HepG2 (cell line): ENCODE measurements at regions not wholly inside any gene's neighbourhood (a gene's known extent, or its start where the extent isn't known, plus 50 kb on each side); places are given as distances from the start of the nearest gene placed in this dataset.

Source experiments
- ATAC-seq: fragments of 200-7000 bp; cut with Tn5 transposase; 3 replicates; pipeline ENCODE4 v1.9.1; 2020; ENCODE audit warnings: mild to moderate bottlenecking, moderate library complexity
- BruUV-seq: library from RNA; stranded (reverse); fragments of 400-500 nt; replicated peaks from 2 replicates; lab custom pipeline; 2021; lab: Mats Ljungman, UMichigan
- CTCF ChIA-PET: fragments of 300-600 bp; formaldehyde crosslinking; extraction: SDS; loops from one replicate; lab custom pipeline; 2021; ENCODE audit warnings: low total read pairs, inconsistent platforms, low intra/inter-chr PET ratio; lab: Yijun Ruan, JAX
- POLR2A ChIA-PET: fragments of 350-600 bp; sonication (Branson Sonifier 250); formaldehyde crosslinking; loops from one replicate; lab custom pipeline; 2020; ENCODE audit warnings: antibody characterized with exemption, inconsistent platforms; lab: Yijun Ruan, JAX
- DNase-seq: peaks from one replicate; pipeline ENCODE4 v3.0.0-alpha.2; 2015; ENCODE audit warnings: low spot score
- FAIRE-seq: peaks from 3 replicates; lab custom pipeline; 2011; peaks lifted over from hg19 to GRCh38; lab: Jason Lieb, UNC
- H2AFZ ChIP-seq: one replicate; pipeline ENCODE4 v1.6.1; 2011; ENCODE audit warnings: low read length, inconsistent platforms
- H3K27ac ChIP-seq: fragments of 300-600 bp; 3 replicates; pipeline ENCODE4 v1.8.0; 2011; ENCODE audit warnings: mixed run types, mild to moderate bottlenecking, mixed read lengths, low read length, inconsistent platforms; ENCODE audit not compliant: insufficient read depth; ENCODE audit errors: extremely low read length
- H3K27me3 ChIP-seq, 2 experiments: fragments of 200-600 bp in 1 of 2; 2 replicates in 1 of 2; 3 replicates in 1 of 2; pipeline versions ENCODE4 v1.6.0 to v1.8.0; 2011; ENCODE audit warnings: low read length in 2 of 2, mild to moderate bottlenecking in 2 of 2, moderate library complexity in 2 of 2, inconsistent platforms in 1 of 2; ENCODE audit not compliant: insufficient read depth in 2 of 2, control insufficient read depth in 1 of 2
- H3K36me3 ChIP-seq, 2 experiments: fragments of 200-600 bp in 1 of 2; replicated peaks in 1 of 2; 2 replicates in 1 of 2; 3 replicates in 1 of 2; pipeline versions ENCODE4 v1.5.1 to v1.8.0; 2011; ENCODE audit warnings: low read length in 2 of 2, inconsistent platforms in 1 of 2; ENCODE audit not compliant: insufficient read depth in 2 of 2, control insufficient read depth in 1 of 2
- H3K4me1 ChIP-seq: 2 replicates; pipeline ENCODE4 v1.5.1; 2012; ENCODE audit warnings: low read length, inconsistent platforms; ENCODE audit not compliant: insufficient read depth
- H3K4me2 ChIP-seq: 2 replicates; pipeline ENCODE4 v1.6.0; 2011; ENCODE audit warnings: low read depth, low read length, inconsistent platforms
- H3K4me3 ChIP-seq, 3 experiments: fragments of 200-600 bp in 1 of 3; sonication (generic), shearing (Covaris generic) in 1 of 3; replicated peaks in 1 of 3; 2 replicates each; pipeline ENCODE4 v1.5.1; 2011 to 2016; ENCODE audit warnings: low read length in 3 of 3, inconsistent platforms in 2 of 3, low read depth in 2 of 3, mild to moderate bottlenecking in 2 of 3, control low read depth in 1 of 3, mixed read lengths in 1 of 3; ENCODE audit not compliant: insufficient read depth in 1 of 3
- H3K79me2 ChIP-seq: one replicate; pipeline ENCODE4 v1.6.1; 2011; ENCODE audit warnings: low read length, inconsistent platforms; ENCODE audit not compliant: insufficient read depth
- H3K9ac ChIP-seq: 2 replicates; pipeline ENCODE4 v1.6.0; 2011; ENCODE audit warnings: mild to moderate bottlenecking, low read depth, low read length, inconsistent platforms; ENCODE audit not compliant: insufficient read depth
- H3K9me3 ChIP-seq: 2 replicates; pipeline ENCODE4 v1.5.1; 2012; ENCODE audit warnings: mild to moderate bottlenecking, low read length
- H4K20me1 ChIP-seq: 2 replicates; pipeline ENCODE4 v1.6.0; 2011; ENCODE audit warnings: inconsistent platforms, mild to moderate bottlenecking, low read length, moderate library complexity; ENCODE audit not compliant: insufficient read depth
- BORCS8-MEF2B ChIP-seq: sonication (generic); formaldehyde crosslinking; IDR thresholded peaks from 2 replicates; pipeline ENCODE4 v1.8.0; 2022; ENCODE audit warnings: mild to moderate bottlenecking, missing genetic modification reagents
- CEBPG ChIP-seq: IDR thresholded peaks from 2 replicates; pipeline ENCODE4 v1.6.1; 2016
- IRX3 ChIP-seq: sonication (generic); formaldehyde crosslinking; IDR thresholded peaks from 2 replicates; pipeline ENCODE4 v1.8.1; 2023; ENCODE audit warnings: mild to moderate bottlenecking, low read depth, missing genetic modification reagents, borderline replicate concordance
- KMT2B ChIP-seq: IDR thresholded peaks from 2 replicates; pipeline ENCODE4 v1.6.1; 2016; ENCODE audit warnings: missing genetic modification reagents, missing compliant biosample characterization
- PLSCR1 ChIP-seq: sonication (generic); formaldehyde crosslinking; IDR thresholded peaks from 2 replicates; pipeline ENCODE4 v1.5.0; 2020; ENCODE audit warnings: missing genetic modification reagents, mild to moderate bottlenecking, borderline replicate concordance
- RXRA ChIP-seq: sonication (generic); formaldehyde crosslinking; IDR thresholded peaks from 2 replicates; pipeline ENCODE4 v1.5.1; 2020; ENCODE audit warnings: missing genetic modification reagents
- TCF12 ChIP-seq, 2 experiments: fragments of 450-650 bp in 1 of 2; sonication (generic) in 1 of 2; formaldehyde crosslinking in 1 of 2; IDR thresholded peaks; 2 replicates each; pipeline versions ENCODE4 v1.6.1 to v1.8.0; 2017 to 2022; ENCODE audit warnings: antibody characterized with exemption in 1 of 2, mild to moderate bottlenecking in 1 of 2, missing genetic modification reagents in 1 of 2, moderate library complexity in 1 of 2
- TEAD2 ChIP-seq: sonication (generic); formaldehyde crosslinking; IDR thresholded peaks from 2 replicates; pipeline ENCODE4 v1.9.0; 2021; ENCODE audit warnings: missing genetic modification reagents
- ZFP41 ChIP-seq: sonication (generic); formaldehyde crosslinking; IDR thresholded peaks from 2 replicates; pipeline ENCODE4 v1.4.0; 2020; ENCODE audit warnings: mild to moderate bottlenecking, missing genetic modification reagents, borderline replicate concordance
- ZNF292 ChIP-seq: sonication (generic); formaldehyde crosslinking; IDR thresholded peaks from 2 replicates; pipeline ENCODE4 v1.8.1; 2022; ENCODE audit warnings: mild to moderate bottlenecking, low read depth, missing genetic modification reagents, borderline replicate concordance
- ZNF569 ChIP-seq: sonication (generic); formaldehyde crosslinking; IDR thresholded peaks from 2 replicates; pipeline ENCODE4 v1.5.0; 2020; ENCODE audit warnings: mild to moderate bottlenecking, missing genetic modification reagents, moderate library complexity, borderline replicate concordance
- in situ Hi-C: cut with HindIII; loops from 2 replicates; pipeline ENCODE4 v1.10.0; 2017; ENCODE audit warnings: low pct_unique_long_range_greater_than_20kb; ENCODE audit not compliant: extremely low pct_ligation_motif_present
- intact Hi-C: fragments of 100-400 bp; cut with micrococcal nuclease; formaldehyde crosslinking; loops from one replicate; pipeline ENCODE4 v1.10.0; 2022; ENCODE audit not compliant: unreplicated experiment
- TF ChIP-seq, protein P1 (sequence below): sonication (generic); formaldehyde crosslinking; IDR thresholded peaks from 2 replicates; pipeline ENCODE4 v1.5.0; 2020; ENCODE audit warnings: missing genetic modification reagents, mild to moderate bottlenecking, borderline replicate concordance
- TF ChIP-seq, protein P2 (sequence below): sonication (generic); formaldehyde crosslinking; IDR thresholded peaks from 2 replicates; pipeline ENCODE4 v1.4.0; 2020; ENCODE audit warnings: missing genetic modification reagents, borderline replicate concordance
- TF ChIP-seq, protein P3 (sequence below): sonication (generic); formaldehyde crosslinking; conservative IDR thresholded peaks from 2 replicates; pipeline ENCODE4 v1.8.0; 2022; ENCODE audit warnings: low read depth, missing genetic modification reagents

DNA sequence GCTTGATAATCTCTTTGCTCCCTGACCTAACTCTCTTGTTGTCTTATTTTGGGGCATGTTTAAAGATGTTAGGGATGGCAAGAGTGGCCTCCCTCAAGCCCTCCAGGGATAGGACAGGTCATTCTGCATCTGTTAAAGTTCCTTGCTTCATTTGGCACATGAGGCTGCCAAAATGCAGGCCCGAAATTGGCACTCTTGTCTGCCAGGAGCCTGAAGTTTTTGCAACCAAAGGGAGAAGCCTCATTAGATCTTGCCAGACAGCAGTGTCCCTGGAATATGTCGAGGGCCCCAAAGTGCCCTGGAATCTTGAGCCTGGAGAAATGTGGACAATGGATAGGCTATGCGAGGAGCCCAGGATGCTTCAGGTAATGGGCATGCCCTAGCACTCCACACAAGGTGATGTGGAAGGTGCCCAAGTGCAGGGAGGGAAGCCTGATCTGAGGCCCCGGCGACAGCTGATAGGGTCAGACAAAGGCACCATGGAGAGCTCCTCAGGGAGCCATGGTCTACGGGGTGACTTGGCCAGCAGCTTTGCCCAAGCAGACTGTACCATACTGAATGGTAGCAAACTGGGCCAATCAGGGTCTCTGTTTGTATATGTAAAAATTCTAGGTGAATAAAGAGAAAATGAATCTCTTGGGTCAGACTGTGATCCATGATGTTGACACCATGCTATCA is 173.0 kb upstream of the WSCD2 start (continued):
- TF ChIP-seq ZNF292 (no peak), ZFP41 (no peak)

DNA sequence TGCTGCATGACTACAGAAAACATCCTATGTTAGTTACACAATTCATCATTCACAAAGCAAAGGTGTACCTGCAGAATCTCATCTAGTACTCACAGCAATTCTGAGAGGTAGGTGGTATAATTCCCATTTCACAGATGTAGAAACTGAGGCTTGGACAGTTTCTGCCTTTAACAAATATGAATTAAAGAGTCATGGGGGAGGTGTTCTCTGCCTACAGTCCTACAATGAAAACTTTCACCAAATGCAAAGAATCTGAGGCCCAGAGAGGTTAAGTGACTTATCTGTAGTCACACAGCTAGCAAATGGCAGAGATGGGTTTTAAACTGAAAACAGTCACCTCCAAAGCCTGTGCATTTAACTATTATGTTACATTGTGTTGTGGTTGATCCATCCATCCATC is 171.6 kb upstream of the WSCD2 start:
- no peaks in the 10 kb centered on the region for H3K36me3 ChIP-seq
- no peak overlapping the region for H3K4me2 ChIP-seq
- TF ChIP-seq CEBPG (no peak), IRX3 (no peak), BORCS8-MEF2B (no peak), RXRA (CRISPR knock-in tag) (no peak), PLSCR1 (CRISPR knock-in tag) (no peak), TCF12 (IDR thresholded peaks at IDR 0.05) (no peak), TCF12 (CRISPR knock-in tag; IDR thresholded peaks at IDR 0.05) (no peak), KMT2B (no peak), ZNF569 (CRISPR knock-in tag) (no peak), TEAD2 (no peak)
- TF ChIP-seq, protein P1, sequence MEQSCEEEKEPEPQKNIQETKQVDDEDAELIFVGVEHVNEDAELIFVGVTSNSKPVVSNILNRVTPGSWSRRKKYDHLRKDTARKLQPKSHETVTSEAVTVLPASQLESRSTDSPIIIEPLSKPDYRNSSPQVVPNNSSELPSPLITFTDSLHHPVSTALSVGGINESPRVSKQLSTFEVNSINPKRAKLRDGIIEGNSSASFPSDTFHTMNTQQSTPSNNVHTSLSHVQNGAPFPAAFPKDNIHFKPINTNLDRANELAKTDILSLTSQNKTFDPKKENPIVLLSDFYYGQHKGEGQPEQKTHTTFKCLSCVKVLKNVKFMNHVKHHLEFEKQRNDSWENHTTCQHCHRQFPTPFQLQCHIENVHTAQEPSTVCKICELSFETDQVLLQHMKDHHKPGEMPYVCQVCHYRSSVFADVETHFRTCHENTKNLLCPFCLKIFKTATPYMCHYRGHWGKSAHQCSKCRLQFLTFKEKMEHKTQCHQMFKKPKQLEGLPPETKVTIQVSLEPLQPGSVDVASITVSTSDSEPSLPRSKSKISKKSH (CRISPR knock-in tag): no peak
- TF ChIP-seq, protein P2, sequence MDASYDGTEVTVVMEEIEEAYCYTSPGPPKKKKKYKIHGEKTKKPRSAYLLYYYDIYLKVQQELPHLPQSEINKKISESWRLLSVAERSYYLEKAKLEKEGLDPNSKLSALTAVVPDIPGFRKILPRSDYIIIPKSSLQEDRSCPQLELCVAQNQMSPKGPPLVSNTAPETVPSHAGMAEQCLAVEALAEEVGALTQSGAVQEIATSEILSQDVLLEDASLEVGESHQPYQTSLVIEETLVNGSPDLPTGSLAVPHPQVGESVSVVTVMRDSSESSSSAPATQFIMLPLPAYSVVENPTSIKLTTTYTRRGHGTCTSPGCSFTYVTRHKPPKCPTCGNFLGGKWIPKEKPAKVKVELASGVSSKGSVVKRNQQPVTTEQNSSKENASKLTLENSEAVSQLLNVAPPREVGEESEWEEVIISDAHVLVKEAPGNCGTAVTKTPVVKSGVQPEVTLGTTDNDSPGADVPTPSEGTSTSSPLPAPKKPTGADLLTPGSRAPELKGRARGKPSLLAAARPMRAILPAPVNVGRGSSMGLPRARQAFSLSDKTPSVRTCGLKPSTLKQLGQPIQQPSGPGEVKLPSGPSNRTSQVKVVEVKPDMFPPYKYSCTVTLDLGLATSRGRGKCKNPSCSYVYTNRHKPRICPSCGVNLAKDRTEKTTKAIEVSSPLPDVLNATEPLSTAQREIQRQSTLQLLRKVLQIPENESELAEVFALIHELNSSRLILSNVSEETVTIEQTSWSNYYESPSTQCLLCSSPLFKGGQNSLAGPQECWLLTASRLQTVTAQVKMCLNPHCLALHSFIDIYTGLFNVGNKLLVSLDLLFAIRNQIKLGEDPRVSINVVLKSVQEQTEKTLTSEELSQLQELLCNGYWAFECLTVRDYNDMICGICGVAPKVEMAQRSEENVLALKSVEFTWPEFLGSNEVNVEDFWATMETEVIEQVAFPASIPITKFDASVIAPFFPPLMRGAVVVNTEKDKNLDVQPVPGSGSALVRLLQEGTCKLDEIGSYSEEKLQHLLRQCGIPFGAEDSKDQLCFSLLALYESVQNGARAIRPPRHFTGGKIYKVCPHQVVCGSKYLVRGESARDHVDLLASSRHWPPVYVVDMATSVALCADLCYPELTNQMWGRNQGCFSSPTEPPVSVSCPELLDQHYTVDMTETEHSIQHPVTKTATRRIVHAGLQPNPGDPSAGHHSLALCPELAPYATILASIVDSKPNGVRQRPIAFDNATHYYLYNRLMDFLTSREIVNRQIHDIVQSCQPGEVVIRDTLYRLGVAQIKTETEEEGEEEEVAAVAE (CRISPR knock-in tag): no peak
- TF ChIP-seq, protein P3, sequence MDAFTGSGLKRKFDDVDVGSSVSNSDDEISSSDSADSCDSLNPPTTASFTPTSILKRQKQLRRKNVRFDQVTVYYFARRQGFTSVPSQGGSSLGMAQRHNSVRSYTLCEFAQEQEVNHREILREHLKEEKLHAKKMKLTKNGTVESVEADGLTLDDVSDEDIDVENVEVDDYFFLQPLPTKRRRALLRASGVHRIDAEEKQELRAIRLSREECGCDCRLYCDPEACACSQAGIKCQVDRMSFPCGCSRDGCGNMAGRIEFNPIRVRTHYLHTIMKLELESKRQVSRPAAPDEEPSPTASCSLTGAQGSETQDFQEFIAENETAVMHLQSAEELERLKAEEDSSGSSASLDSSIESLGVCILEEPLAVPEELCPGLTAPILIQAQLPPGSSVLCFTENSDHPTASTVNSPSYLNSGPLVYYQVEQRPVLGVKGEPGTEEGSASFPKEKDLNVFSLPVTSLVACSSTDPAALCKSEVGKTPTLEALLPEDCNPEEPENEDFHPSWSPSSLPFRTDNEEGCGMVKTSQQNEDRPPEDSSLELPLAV (CRISPR knock-in tag): no peak
- ChIA-PET CTCF (no interaction called here), POLR2A (no interaction called here)
- no TSS peak for BruUV-seq
- H3K9ac ChIP-seq: no peak overlapping the region
- H3K27me3 ChIP-seq: no peaks in the 10 kb centered on the region; a peak in 1 of 5 replicates
- ATAC-seq (no peak), FAIRE-seq (no peak), DNase-seq (no peak)
- no peak overlapping the region for H2AFZ ChIP-seq
- H3K9me3 ChIP-seq: no peaks in the 10 kb centered on the region
- H3K27ac ChIP-seq: no peak overlapping the region
- H3K4me3 ChIP-seq: no peak overlapping the region
- in situ Hi-C loops (no loop called here), intact Hi-C loops (no loop called here)
- no peaks in the 10 kb centered on the region for H3K79me2 ChIP-seq
- H3K4me1 ChIP-seq: no peaks in the 10 kb centered on the region
- H4K20me1 ChIP-seq: no peaks in the 10 kb centered on the region
